Spleen (tissue), 11 donors: ENCODE measurements at regions not wholly inside any gene's neighbourhood (a gene's known extent, or its start where the extent isn't known, plus 50 kb on each side); places are given as distances from the start of the nearest gene placed in this dataset.
A peak's percentile ranks its signal among the peaks of the same experiment; 100 is the strongest.

ENCODE experiments used
- DNase-seq: peaks from one replicate; pipeline ENCODE4 v3.0.0-alpha.2; 2020
- H3K27ac ChIP-seq, 8 donors: fragments of 200-600 bp; sonication (generic) in 7 of 8; 1 replicate in 4 of 8; 2 replicates in 4 of 8; pipeline versions ENCODE4 v1.5.0 to v1.8.0; 2016 to 2021; ENCODE audit warnings: inconsistent platforms in 4 of 8, mild to moderate bottlenecking in 4 of 8, moderate library complexity in 1 of 8
- H3K27me3 ChIP-seq, 7 donors: fragments of 200-600 bp; sonication (generic) in 6 of 7; replicated peaks in 1 of 7; 1 replicate in 4 of 7; 2 replicates in 3 of 7; pipeline versions ENCODE4 v1.5.0 to v1.8.0; 2016 to 2021; ENCODE audit warnings: inconsistent platforms in 3 of 7, mild to moderate bottlenecking in 1 of 7
- H3K36me3 ChIP-seq, 6 donors: fragments of 200-600 bp; sonication (generic) in 5 of 6; 1 replicate in 4 of 6; 2 replicates in 2 of 6; pipeline versions ENCODE4 v1.5.0 to v1.8.0; 2016 to 2021; ENCODE audit warnings: inconsistent platforms in 2 of 6
- H3K4me1 ChIP-seq, 6 donors: fragments of 200-600 bp; sonication (generic) in 5 of 6; 1 replicate in 3 of 6; 2 replicates in 3 of 6; pipeline versions ENCODE4 v1.5.0 to v1.8.0; 2016 to 2021; ENCODE audit warnings: inconsistent platforms in 3 of 6
- H3K4me3 ChIP-seq, 8 donors: fragments of 200-600 bp; sonication (generic) in 7 of 8; 1 replicate in 4 of 8; 2 replicates in 4 of 8; pipeline versions ENCODE4 v1.5.0 to v1.8.0; 2016 to 2021; ENCODE audit warnings: inconsistent platforms in 4 of 8, mild to moderate bottlenecking in 4 of 8, moderate library complexity in 2 of 8
- H3K9me3 ChIP-seq, 8 donors: fragments of 200-600 bp; sonication (generic) in 7 of 8; 1 replicate in 4 of 8; 2 replicates in 4 of 8; pipeline versions ENCODE4 v1.5.0 to v1.8.0; 2016 to 2021; ENCODE audit warnings: inconsistent platforms in 4 of 8
- POLR2A ChIP-seq, 3 donors: fragments of 450-650 bp; IDR thresholded peaks; one replicate each; pipeline ENCODE4 v1.5.1; 2017; ENCODE audit warnings: antibody characterized with exemption in 3 of 3, mild to moderate bottlenecking in 1 of 3
- POLR2AphosphoS5 ChIP-seq, 3 donors: sonication (generic); formaldehyde crosslinking; IDR thresholded peaks; one replicate each; pipeline ENCODE4 v1.5.1; 2017; ENCODE audit warnings: antibody characterized with exemption in 3 of 3
- WGBS, 5 donors: extraction: QIAGEN DNeasy Blood & Tissue Kit in 3 of 5; methylation state at CpG; one replicate each; pipeline versions ENCODE4 v1.1.5 to v1.1.7; 2013 to 2018; 5-methylcytosine and 5-hydroxymethylcytosine counted together
- intact Hi-C: fragments of 100-400 bp; cut with DNase I; formaldehyde crosslinking; loops from one replicate; pipeline ENCODE4 v1.15.0; 2023; ENCODE audit warnings: low total_unique reads
- TF ChIP-seq, protein P1 (sequence below), 11 experiments: fragments of 200-600 bp in 7 of 11; fragments of 450-650 bp in 4 of 11; sonication (generic) in 4 of 11; IDR thresholded peaks in 8 of 11; conservative IDR thresholded peaks in 3 of 11; 1 replicate in 7 of 11; 2 replicates in 4 of 11; pipeline versions ENCODE4 v1.4.0 to v1.8.0; 2016 to 2021; ENCODE audit warnings: antibody characterized with exemption in 11 of 11, inconsistent platforms in 4 of 11, mild to moderate bottlenecking in 1 of 11
- donor health status: healthy with polysubstance abuse.
- donor health status: DM: no; HTN: no; CAD: no; lungs with moderate emphysema.
- donor health status: DM: no; HTN: no; CAD: no.
- donor health status: Bipolar disorder and iron deficiency.
- donor health status: healthy.
- donor health status: DM: no; HTN: no; CAD: no.
- donor health status: DM: yes; HTN: yes; CAD: no.

DNA sequence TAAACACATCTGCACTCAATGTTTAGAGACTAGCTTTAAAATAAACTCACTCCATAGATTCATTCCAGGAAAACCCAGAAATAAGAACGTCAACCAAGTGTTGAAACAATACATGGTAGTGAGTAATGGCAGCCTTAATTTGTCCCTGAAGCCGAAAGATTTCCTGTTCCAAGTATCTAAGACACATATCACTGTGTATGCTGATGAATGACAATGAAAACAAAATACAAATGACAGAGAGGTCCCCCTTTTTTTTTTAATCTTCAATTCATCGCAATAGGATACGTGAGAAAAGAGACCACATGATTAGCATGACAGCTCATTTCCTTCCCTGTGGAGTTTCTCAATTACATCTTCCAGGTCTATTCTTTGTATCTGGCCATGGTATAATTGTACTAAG lies 160.5 kb upstream of the STK17B start:
- 10 to 26% (median 15%) methylated on average over 4 of the region's 4 CpGs for WGBS, 5 donors
- peaks cover 0 to 7% (median 5%) of the 10 kb centered on the region in 6 donors for H3K4me1 ChIP-seq
- no peak for DNase-seq
- no peak for TF ChIP-seq POLR2AphosphoS5 (IDR thresholded peaks at IDR 0.05)
- TF ChIP-seq, protein P1, sequence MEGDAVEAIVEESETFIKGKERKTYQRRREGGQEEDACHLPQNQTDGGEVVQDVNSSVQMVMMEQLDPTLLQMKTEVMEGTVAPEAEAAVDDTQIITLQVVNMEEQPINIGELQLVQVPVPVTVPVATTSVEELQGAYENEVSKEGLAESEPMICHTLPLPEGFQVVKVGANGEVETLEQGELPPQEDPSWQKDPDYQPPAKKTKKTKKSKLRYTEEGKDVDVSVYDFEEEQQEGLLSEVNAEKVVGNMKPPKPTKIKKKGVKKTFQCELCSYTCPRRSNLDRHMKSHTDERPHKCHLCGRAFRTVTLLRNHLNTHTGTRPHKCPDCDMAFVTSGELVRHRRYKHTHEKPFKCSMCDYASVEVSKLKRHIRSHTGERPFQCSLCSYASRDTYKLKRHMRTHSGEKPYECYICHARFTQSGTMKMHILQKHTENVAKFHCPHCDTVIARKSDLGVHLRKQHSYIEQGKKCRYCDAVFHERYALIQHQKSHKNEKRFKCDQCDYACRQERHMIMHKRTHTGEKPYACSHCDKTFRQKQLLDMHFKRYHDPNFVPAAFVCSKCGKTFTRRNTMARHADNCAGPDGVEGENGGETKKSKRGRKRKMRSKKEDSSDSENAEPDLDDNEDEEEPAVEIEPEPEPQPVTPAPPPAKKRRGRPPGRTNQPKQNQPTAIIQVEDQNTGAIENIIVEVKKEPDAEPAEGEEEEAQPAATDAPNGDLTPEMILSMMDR (IDR thresholded peaks at IDR 0.05 in 8 of 11, conservative IDR thresholded peaks at IDR 0.05 in 3 of 11), result no peak
- no peak for TF ChIP-seq POLR2A (IDR thresholded peaks at IDR 0.05)
- peak overlapping the region in 4 of 8 donors; percentile 8 to 41 (median 34) for H3K27ac ChIP-seq
- H3K4me3 ChIP-seq, result no peak overlapping the region
- H3K36me3 ChIP-seq, result no peaks in the 10 kb centered on the region
- H3K27me3 ChIP-seq, result no peaks in the 10 kb centered on the region
- H3K9me3 ChIP-seq, result no peaks in the 10 kb centered on the region
- intact Hi-C loops, result no loop called here

DNA sequence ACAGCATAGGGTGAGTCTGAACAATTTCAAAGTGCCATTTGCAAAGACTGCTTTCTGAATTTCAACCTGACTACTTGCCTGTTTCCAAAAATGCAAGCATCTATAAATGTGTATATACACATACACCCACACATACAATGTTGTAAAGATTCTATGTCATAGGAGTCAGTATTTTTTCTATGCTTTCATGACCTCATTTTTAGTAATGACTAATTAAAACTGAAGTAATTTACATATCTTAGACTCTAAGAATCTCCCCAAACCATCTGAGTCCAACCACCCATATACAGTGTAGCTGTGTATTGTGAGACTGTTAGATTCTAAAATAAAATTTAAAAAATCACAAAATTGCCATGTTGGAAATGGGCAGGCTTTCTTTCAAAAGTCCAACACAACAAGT lies 162.0 kb upstream of the STK17B start:
- DNase-seq, result no peak
- intact Hi-C loops, result no loop called here
- no peak for TF ChIP-seq POLR2A (IDR thresholded peaks at IDR 0.05)
- TF ChIP-seq POLR2AphosphoS5 (IDR thresholded peaks at IDR 0.05), result no peak
- TF ChIP-seq, protein P1 (IDR thresholded peaks at IDR 0.05 in 8 of 11, conservative IDR thresholded peaks at IDR 0.05 in 3 of 11), result no peak
- H3K4me3 ChIP-seq, result no peak overlapping the region
- H3K9me3 ChIP-seq, result no peaks in the 10 kb centered on the region
- peaks cover 0 to 23% (median 16%) of the 10 kb centered on the region in 6 donors for H3K4me1 ChIP-seq
- H3K27me3 ChIP-seq, result no peaks in the 10 kb centered on the region
- no peak overlapping the region for H3K27ac ChIP-seq
- no peaks in the 10 kb centered on the region for H3K36me3 ChIP-seq

DNA sequence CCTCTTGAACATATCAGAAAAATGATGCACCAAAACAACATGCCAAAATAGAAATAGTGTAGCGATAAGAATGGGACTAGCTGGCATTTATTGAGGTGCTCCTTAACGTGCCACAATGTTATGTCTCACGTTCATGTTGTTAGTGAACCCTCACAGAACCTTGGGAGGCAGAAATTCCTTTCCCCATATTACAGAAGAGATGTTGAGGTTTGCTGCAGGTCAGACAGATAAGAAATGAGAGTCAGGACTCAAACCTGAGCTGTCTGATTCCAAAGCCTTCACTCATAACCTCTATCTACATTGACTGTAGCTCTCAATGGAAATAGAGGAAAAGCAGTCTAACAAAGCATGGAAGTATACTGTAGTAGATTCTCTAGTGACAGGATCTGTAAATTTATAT lies 163.3 kb upstream of the STK17B start:
- Histone ChIP-seq H3K27me3 (no peaks in the 10 kb centered on the region), H3K9me3 (no peaks in the 10 kb centered on the region), H3K27ac (no peak overlapping the region), H3K36me3 (no peaks in the 10 kb centered on the region), H3K4me1 (peaks cover 0 to 32% (median 18%) of the 10 kb centered on the region in 6 donors), H3K4me3 (no peak overlapping the region)
- no peak for DNase-seq
- TF ChIP-seq POLR2A (IDR thresholded peaks at IDR 0.05) (no peak), POLR2AphosphoS5 (IDR thresholded peaks at IDR 0.05) (no peak)
- TF ChIP-seq, protein P1 (IDR thresholded peaks at IDR 0.05 in 8 of 11, conservative IDR thresholded peaks at IDR 0.05 in 3 of 11), result no peak
- intact Hi-C loops, result no loop called here
- 82 to 96% (median 89%) methylated on average over 3 of the region's 3 CpGs for WGBS, 5 donors

DNA sequence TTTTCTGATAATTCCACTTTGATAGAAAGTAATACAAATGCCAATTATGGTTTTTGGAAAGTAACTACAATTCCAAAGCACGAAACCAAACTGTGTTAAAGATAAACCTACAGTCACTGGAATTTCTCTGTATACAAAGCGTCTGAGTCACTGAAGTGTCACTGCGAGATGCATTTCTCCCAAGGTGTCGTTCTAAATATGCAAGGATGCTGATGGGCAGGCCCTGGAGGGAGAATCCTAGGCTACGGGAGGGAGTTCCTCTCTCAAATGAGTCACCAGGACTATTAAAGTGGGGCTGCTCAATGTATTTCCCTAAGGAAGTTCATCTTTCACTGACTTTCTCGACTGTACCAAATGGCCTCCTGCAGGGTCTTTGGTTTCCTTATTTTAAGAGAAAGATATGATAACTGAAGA lies 163.8 kb upstream of the STK17B start:
- no peaks in the 10 kb centered on the region for H3K27me3 ChIP-seq
- no peaks in the 10 kb centered on the region for H3K36me3 ChIP-seq
- H3K27ac ChIP-seq, result no peak overlapping the region
- H3K4me3 ChIP-seq, result no peak overlapping the region
- 66 to 76% (median 68%) methylated on average over 6 of the region's 6 CpGs for WGBS, 5 donors
- no peak for DNase-seq
- intact Hi-C loops, result no loop called here
- no peak for TF ChIP-seq POLR2A (IDR thresholded peaks at IDR 0.05)
- TF ChIP-seq POLR2AphosphoS5 (IDR thresholded peaks at IDR 0.05), result no peak
- TF ChIP-seq, protein P1 (IDR thresholded peaks at IDR 0.05 in 8 of 11, conservative IDR thresholded peaks at IDR 0.05 in 3 of 11), result no peak
- H3K9me3 ChIP-seq, result no peaks in the 10 kb centered on the region
- peaks cover 0 to 32% (median 18%) of the 10 kb centered on the region in 6 donors for H3K4me1 ChIP-seq
